Astrocyte (in vitro differentiated cells and primary cell): ENCODE measurements at regions not wholly inside any gene's neighbourhood (a gene's known extent, or its start where the extent isn't known, plus 50 kb on each side); places are given as distances from the start of the nearest gene placed in this dataset.

Experiments
- EZH2 ChIP-seq: IDR thresholded peaks from 2 replicates; pipeline ENCODE4 v1.6.1; 2012; ENCODE audit warnings: mild to moderate bottlenecking, low read length, inconsistent platforms; ENCODE audit not compliant: insufficient read depth
- TF ChIP-seq, protein P1 (sequence below): IDR thresholded peaks from 2 replicates; pipeline ENCODE4 v1.5.1; 2011; ENCODE audit warnings: low read depth, mild to moderate bottlenecking, inconsistent platforms, low read length, moderate library complexity; ENCODE audit not compliant: insufficient read depth

DNA sequence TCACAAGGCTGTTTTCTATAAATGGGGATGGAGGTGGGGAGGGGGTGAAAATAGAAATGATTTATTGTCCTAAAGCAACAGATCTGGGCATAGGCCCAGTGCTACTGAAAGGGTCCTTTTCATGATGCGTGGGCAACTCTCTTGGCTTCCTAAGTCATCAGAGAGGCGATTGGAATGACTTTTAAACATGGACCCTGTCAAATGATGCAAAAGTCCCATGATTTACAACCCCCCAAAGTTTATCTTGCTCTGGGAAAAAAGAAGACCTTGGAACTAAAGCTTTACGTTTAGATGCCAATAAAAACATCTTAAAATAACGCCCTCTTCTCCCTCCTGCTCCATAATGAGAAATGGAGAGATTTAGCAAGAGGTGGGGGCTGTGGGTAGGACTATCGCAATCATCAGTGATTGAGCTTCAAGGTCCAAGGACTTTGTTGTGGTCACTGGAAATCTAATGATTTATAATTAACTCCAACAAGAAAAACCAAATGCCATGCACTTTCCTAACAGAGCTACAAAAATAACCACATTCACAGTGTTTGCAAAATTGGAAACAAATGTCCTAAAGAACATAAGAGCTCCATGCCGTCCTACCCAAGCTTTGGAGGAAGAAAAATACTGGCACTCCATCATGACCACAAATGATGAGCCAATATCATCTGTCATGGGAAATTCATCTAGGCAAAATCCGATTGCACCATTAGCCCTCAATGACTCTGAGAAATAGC, 167.5 kb upstream of the CLINT1 start:
- TF ChIP-seq, protein P1, sequence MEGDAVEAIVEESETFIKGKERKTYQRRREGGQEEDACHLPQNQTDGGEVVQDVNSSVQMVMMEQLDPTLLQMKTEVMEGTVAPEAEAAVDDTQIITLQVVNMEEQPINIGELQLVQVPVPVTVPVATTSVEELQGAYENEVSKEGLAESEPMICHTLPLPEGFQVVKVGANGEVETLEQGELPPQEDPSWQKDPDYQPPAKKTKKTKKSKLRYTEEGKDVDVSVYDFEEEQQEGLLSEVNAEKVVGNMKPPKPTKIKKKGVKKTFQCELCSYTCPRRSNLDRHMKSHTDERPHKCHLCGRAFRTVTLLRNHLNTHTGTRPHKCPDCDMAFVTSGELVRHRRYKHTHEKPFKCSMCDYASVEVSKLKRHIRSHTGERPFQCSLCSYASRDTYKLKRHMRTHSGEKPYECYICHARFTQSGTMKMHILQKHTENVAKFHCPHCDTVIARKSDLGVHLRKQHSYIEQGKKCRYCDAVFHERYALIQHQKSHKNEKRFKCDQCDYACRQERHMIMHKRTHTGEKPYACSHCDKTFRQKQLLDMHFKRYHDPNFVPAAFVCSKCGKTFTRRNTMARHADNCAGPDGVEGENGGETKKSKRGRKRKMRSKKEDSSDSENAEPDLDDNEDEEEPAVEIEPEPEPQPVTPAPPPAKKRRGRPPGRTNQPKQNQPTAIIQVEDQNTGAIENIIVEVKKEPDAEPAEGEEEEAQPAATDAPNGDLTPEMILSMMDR: no peak
- no peak for TF ChIP-seq EZH2
